ENCODE measurements at regions not wholly inside any gene's neighbourhood (a gene's known extent, or its start where the extent isn't known, plus 50 kb on each side); places are given as distances from the start of the nearest gene placed in this dataset.

DNA sequence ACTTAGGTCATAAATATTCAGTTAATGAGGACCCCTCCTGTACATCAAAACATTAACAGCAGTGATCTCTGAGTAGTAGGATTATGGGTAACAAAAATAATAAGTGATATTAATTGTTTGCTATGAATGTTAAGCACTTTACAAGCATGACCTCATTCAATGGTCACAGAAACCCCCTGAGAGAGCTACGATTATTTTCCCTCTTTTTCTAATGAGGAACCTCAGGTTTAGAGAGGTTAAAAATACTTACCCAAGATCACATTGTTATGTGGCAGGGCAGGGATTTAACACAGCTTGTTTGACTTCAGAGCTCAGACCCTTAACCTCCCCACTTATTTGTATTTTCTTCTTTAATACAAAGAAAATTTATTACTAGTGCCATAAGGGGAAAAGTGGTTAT is 228.2 kb downstream of the TBL1XR1 start:
- no peak for DNase-seq
- in situ Hi-C loops (cut with HindIII; ENCODE audit: low pct_ligation_motif_present, low pct_unique_long_range_greater_than_20kb, low sequenced_read_pairs), result no loop called here

DNA sequence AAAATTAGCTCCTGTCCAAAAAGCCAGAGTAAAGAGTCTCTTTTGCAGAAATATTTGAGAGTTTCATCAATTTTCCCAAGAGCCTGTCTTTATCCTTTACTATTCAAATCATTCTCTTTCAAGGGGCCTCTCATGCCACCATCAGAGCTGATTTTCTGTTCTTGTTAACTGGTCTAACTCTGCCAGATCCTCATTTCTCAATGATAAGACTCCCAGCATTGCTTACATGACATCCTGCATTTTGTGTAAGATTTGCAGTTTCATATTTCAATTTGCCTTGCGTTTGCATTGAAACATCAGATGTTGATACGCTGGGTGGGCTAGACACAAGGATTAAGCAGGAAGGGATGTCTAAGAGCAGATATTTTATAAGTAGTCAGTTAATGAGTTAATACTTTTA is 228.7 kb downstream of the TBL1XR1 start:
- no peak for DNase-seq
- in situ Hi-C loops (cut with HindIII; ENCODE audit: low pct_ligation_motif_present, low pct_unique_long_range_greater_than_20kb, low sequenced_read_pairs), result no loop called here

DNA sequence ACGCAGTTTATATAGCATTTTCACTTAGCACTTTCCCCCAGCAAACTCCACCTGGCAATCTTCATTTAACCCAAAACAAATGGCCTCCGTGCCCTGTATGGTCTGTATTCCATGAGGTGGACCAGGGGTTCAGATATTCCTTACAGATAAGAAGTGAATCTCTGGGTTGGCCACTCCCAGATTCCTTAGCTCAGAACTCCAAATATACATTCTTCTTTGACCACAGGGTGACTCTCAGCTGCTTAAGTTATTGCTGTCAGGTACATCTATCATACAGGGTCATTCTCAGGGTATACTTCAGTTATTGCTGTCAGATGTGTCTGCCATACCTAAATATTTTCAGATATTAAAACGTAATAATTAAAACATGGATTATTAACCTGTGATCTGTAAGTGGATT is 229.8 kb downstream of the TBL1XR1 start:
- in situ Hi-C loops (cut with HindIII; ENCODE audit: low pct_ligation_motif_present, low pct_unique_long_range_greater_than_20kb, low sequenced_read_pairs), result no loop called here
- no peak for DNase-seq

- in situ Hi-C loops (cut with HindIII; ENCODE audit: low pct_ligation_motif_present, low pct_unique_long_range_greater_than_20kb, low sequenced_read_pairs), result no loop called here
- no peak for DNase-seq
These were observed 232.6 kb downstream of the TBL1XR1 start for GRCh38 chr3:176964661-176965060.

DNA sequence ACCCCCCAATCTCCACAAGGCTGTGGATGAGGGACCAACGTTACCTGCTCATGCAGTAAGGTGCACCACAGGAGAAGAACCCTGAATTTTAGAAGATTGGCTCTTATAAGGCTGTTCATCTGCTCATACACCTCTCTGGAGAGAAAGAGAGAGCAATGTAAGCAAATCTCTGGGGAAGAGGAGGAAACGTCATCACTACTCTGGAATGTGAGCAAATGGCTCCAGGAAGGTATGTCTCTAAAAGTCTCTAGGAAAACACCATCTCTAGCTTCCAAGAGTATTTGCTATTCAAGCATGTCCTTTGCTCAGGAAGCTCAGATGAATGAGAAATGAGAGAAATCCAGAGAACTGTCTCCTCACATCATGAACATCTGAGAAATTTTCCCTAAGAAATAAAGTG is 235.4 kb downstream of the TBL1XR1 start:
- in situ Hi-C loops (cut with HindIII; ENCODE audit: low pct_ligation_motif_present, low pct_unique_long_range_greater_than_20kb, low sequenced_read_pairs), result no loop called here
- no peak for DNase-seq

DNA sequence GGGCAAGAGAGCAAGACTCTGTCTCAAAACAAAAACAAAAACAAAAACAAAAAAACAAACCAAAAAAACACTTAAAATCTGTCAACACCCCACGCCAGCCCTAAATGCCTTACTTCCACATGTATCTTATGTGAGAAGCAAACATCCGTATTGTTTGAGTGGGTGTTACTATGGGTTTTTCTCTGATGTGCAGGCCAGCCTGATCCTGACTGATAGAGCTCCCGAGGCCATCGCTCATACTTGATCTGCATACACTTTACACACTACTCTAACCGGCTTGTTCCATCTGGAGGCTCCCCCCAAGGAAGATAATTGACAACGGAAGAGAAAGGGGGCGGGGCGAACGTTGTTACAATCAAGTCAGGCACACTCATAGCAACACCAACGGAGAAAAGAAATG is 237.4 kb downstream of the TBL1XR1 start:
- in situ Hi-C loops (cut with HindIII; ENCODE audit: low pct_ligation_motif_present, low pct_unique_long_range_greater_than_20kb, low sequenced_read_pairs), result no loop called here
- DNase-seq, result no peak

DNA sequence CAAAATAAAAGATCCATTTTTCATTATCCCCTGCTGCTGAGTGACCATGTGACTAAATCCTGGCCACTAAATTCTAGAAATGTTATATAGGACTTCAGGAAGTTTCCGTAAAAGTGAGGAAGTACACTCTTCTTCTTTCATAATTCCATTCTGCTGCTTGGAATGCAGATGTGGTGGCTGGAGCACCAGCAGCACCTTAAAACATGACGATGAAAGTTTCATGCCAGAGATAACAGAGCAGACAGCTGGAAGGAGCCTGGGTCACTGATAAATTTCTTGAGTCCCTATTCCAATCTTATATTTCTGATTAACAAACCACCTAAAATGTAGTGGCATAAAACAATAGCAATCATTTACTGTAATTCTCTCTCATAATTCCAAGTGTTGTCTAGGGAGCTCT is 238.7 kb downstream of the TBL1XR1 start:
- no peak for DNase-seq
- in situ Hi-C loops (cut with HindIII; ENCODE audit: low pct_ligation_motif_present, low pct_unique_long_range_greater_than_20kb, low sequenced_read_pairs), result no loop called here

GRCh38 chr3:176954517-176954916 is 242.8 kb downstream of the TBL1XR1 start:
- in situ Hi-C loops (cut with HindIII; ENCODE audit: low pct_ligation_motif_present, low pct_unique_long_range_greater_than_20kb, low sequenced_read_pairs), result no loop called here
- DNase-seq, result no peak

GRCh38 chr3:176953106-176954060 is 243.9 kb downstream of the TBL1XR1 start:
- no peak for DNase-seq

DNA sequence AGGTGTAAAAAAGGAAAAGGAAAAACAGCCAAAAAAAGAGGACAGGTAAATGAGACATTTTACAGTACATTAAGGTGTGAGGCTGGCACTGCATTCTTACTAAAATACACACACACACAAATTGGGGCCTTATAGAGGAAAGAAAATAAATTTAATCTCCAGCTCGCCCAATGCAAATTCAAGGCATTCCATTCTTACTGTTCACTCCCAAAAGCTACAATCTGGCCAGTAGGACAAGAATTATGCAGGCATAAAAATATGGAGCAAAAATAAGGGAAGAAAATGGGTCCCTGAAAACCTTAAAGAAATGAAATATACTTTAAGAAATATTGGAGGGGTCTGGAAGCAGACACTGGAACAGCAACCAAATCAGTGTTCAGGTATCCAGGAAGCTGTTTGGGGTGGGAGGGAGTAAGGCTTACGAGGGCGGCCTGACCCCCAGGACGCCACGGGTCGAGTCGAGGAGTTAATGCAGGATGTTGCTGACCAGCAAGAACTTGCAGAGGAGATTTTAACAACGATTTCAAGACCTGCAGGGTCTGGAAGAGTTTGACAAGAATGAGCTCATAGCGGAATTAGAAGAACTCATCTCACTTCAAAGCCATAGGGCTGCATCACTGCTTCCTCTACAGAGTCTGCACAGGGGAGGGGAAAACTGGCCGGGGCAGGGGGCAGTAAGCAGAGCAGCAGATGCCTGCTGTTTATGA is 245.5 kb downstream of the TBL1XR1 start:
- no peak for DNase-seq
- in situ Hi-C loops (cut with HindIII; ENCODE audit: low pct_ligation_motif_present, low pct_unique_long_range_greater_than_20kb, low sequenced_read_pairs), result no loop called here

More at GRCh38 chr3:176953106-176954060, 243.9 kb downstream of the TBL1XR1 start:
- in situ Hi-C loops (cut with HindIII; ENCODE audit: low pct_ligation_motif_present, low pct_unique_long_range_greater_than_20kb, low sequenced_read_pairs), result no loop called here

DNA sequence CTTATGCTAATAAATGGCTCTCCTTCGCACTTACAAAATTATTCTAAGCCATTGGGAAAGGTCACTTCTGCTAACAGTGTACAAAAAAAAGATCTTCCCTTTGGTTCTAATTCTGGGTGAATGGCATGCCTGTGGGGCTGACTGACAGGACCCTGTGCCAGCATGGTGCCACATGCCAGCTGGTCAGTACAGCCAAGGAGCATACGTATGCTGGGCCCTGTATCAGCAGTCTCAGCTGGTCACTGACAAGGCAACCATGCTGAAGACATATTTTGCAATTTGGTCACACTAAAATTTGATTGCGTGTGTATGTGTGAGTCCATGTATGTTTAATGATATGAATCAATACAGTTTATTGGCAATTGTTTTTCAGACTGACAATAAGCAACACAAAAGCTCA is 246.1 kb downstream of the TBL1XR1 start:
- DNase-seq, result no peak
- in situ Hi-C loops (cut with HindIII; ENCODE audit: low pct_ligation_motif_present, low pct_unique_long_range_greater_than_20kb, low sequenced_read_pairs), result no loop called here

DNA sequence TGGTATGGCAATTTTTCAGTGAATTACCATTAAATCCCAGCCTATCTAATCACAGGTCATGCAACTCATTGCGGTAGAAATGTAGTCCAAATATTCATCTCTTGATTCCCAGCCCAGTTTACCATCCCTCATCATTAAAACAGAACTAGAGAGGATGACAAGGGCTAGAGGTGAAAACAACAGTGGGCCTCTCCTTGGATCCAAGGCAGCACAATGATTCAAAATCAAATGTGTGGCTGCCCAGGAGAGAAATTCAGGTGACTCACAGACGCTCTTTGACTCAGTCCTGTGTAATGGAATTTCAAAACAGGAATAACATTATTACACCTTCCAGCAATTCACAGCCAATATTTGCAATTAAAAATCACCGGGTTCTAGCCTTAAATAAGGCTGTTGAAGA is 246.5 kb downstream of the TBL1XR1 start:
- peak; percentile 47 for DNase-seq

GRCh38 chr3:176948151-176948550 is 249.1 kb downstream of the TBL1XR1 start:
- in situ Hi-C loops (cut with HindIII; ENCODE audit: low pct_ligation_motif_present, low pct_unique_long_range_greater_than_20kb, low sequenced_read_pairs), result no loop called here
- DNase-seq, result no peak

More for the DNA sequence above, 246.5 kb downstream of the TBL1XR1 start:
- in situ Hi-C loops (cut with HindIII; ENCODE audit: low pct_ligation_motif_present, low pct_unique_long_range_greater_than_20kb, low sequenced_read_pairs), result no loop called here

GRCh38 chr3:176946202-176946601 is 251.1 kb downstream of the TBL1XR1 start:
- no peak for DNase-seq
- in situ Hi-C loops (cut with HindIII; ENCODE audit: low pct_ligation_motif_present, low pct_unique_long_range_greater_than_20kb, low sequenced_read_pairs), result no loop called here

DNA sequence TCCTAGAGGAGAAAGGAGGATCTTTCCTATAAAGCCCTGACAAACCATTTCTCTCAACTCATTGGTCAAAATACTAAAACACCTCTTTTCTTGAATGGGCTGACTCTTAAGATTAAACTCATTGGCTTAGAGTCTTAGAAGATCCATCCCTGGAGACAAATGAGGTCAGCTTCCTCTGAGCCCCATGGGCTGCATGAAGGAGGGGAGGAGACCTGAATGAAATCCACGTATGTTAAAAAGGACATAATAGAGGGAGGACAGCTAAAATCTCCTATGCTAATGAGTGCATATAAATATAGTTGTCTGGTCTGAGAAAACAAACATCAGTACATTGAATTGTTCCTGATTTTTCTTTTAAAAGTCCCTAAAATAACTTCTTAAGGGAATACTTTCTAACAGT is 255.0 kb downstream of the TBL1XR1 start:
- in situ Hi-C loops (cut with HindIII; ENCODE audit: low pct_ligation_motif_present, low pct_unique_long_range_greater_than_20kb, low sequenced_read_pairs), result no loop called here

GRCh38 chr3:176941689-176942088 is 255.6 kb downstream of the TBL1XR1 start:
- in situ Hi-C loops (cut with HindIII; ENCODE audit: low pct_ligation_motif_present, low pct_unique_long_range_greater_than_20kb, low sequenced_read_pairs), result no loop called here
- DNase-seq, result no peak

More for the DNA sequence above, 255.0 kb downstream of the TBL1XR1 start:
- no peak for DNase-seq

DNA sequence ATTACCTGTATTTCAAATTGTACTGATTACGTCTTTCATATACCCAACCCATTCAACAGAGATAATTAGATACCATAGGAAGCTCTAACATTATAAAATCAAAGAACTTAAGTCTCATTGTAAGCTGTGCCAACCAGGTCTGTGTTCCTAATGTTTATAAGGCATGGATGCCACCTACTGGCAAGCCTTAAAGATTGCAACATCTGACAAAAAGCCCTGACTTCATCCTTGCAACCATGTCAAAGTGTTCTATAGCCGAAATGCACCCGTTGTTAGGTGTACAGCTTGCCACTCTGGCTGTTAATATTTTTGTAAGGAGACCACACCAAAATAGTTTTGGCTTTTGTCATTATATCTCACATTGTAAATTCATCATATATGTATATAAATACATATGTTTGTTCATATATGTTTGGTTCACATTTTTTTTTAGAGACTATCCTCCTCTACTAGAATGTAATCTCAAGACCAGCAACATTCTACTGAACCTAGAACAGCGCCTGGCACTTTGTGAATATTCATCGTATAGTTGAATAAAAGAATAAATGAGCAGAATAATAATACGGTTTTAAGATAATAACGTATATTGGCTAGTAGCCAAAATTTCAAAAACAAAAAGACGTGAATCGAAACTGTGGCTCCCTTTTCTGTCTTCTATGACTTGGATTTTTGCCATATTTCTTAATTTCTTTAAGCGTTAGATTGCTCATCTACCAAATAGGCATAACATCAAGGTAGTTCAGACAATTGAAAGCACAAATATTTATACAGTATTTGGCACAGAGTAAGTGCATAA is 258.1 kb downstream of the TBL1XR1 start:
- in situ Hi-C loops (cut with HindIII; ENCODE audit: low pct_ligation_motif_present, low pct_unique_long_range_greater_than_20kb, low sequenced_read_pairs), result no loop called here

DNA sequence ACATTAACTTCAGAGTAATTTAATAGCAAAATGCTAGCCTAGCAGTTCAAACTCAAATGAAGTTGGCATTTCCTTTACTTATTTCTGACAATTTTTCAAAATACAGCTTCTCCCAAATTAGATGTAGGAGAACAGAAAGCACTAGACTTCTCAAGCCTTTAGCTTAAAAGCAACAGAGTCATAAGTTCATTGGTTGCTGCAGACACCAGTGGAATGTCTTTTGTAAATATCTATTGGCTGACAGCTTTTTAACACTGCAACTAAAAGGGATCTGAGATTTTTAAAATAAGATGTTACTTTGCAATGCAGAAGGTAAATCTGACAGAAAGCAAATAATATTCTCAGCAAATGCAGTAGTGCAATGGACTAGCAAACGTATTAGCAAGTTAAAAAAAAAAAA is 259.3 kb downstream of the TBL1XR1 start:
- no peak for DNase-seq
- in situ Hi-C loops (cut with HindIII; ENCODE audit: low pct_ligation_motif_present, low pct_unique_long_range_greater_than_20kb, low sequenced_read_pairs), result no loop called here

More for the DNA sequence above, 258.1 kb downstream of the TBL1XR1 start:
- peak; percentile 68 for DNase-seq

- in situ Hi-C loops (cut with HindIII; ENCODE audit: low pct_ligation_motif_present, low pct_unique_long_range_greater_than_20kb, low sequenced_read_pairs), result no loop called here
These were observed 259.7 kb downstream of the TBL1XR1 start for GRCh38 chr3:176937541-176937940.

More at GRCh38 chr3:176937541-176937940, 259.7 kb downstream of the TBL1XR1 start:
- DNase-seq, result no peak
